NT2/D1 (cell line): ENCODE measurements at regions not wholly inside any gene's neighbourhood (a gene's known extent, or its start where the extent isn't known, plus 50 kb on each side); places are given as distances from the start of the nearest gene placed in this dataset.

Experiments used
- DNase-seq: peaks from one replicate; pipeline ENCODE4 v3.0.0-alpha.2; 2011; ENCODE audit warnings: low read depth, low spot score
- H3K27me3 ChIP-seq: 2 replicates; pipeline ENCODE4 v1.6.0; 2011; ENCODE audit warnings: mild to moderate bottlenecking; ENCODE audit not compliant: insufficient read length, insufficient read depth
- H3K36me3 ChIP-seq: 2 replicates; pipeline ENCODE4 v1.6.1; 2011; ENCODE audit warnings: mild to moderate bottlenecking, low read length, mixed read lengths; ENCODE audit not compliant: insufficient read depth, insufficient read length
- H3K4me1 ChIP-seq: 2 replicates; pipeline ENCODE4 v1.5.1; 2011; ENCODE audit not compliant: insufficient read depth, insufficient read length
- H3K4me3 ChIP-seq: 2 replicates; pipeline ENCODE4 v1.5.1; 2011; ENCODE audit warnings: low read depth; ENCODE audit not compliant: insufficient read length
- H3K9ac ChIP-seq: 2 replicates; pipeline ENCODE4 v1.6.0; 2011; ENCODE audit warnings: low read depth; ENCODE audit not compliant: insufficient read length
- H3K9me3 ChIP-seq: 2 replicates; pipeline ENCODE4 v1.5.1; 2011; ENCODE audit warnings: mild to moderate bottlenecking, low read length; ENCODE audit not compliant: insufficient read depth
- SUZ12 ChIP-seq: IDR thresholded peaks from 2 replicates; pipeline ENCODE4 v1.6.1; 2011; ENCODE audit not compliant: insufficient read length, insufficient read depth; ENCODE audit errors: extremely low read depth
- YY1 ChIP-seq: IDR thresholded peaks from 2 replicates; pipeline ENCODE4 v1.6.1; 2011; ENCODE audit not compliant: insufficient read length, insufficient read depth
- ZNF274 ChIP-seq: IDR thresholded peaks from 2 replicates; pipeline ENCODE4 v1.6.1; 2011; ENCODE audit warnings: mild to moderate bottlenecking, low read depth, low read length

GRCh38 chr17:77700165-77700881 lies 258.2 kb upstream of the TNRC6C start:
- DNase-seq = no peak
- TF ChIP-seq ZNF274 (no peak), SUZ12 (no peak), YY1 (no peak)
- no peak overlapping the region for H3K9ac ChIP-seq

GRCh38 chr17:77701996-77702395 lies 256.5 kb upstream of the TNRC6C start:
- peaks cover 22% of the 10 kb centered on the region for H3K27me3 ChIP-seq
- no peak overlapping the region for H3K4me3 ChIP-seq

More at GRCh38 chr17:77700165-77700881, 258.2 kb upstream of the TNRC6C start:
- peaks cover 14% of the 10 kb centered on the region for H3K4me1 ChIP-seq
- H3K4me3 ChIP-seq = no peak overlapping the region
- H3K36me3 ChIP-seq = no peaks in the 10 kb centered on the region
- H3K9me3 ChIP-seq = peaks cover 38% of the 10 kb centered on the region
- H3K27me3 ChIP-seq = peaks cover 34% of the 10 kb centered on the region

GRCh38 chr17:77704048-77704815 lies 254.3 kb upstream of the TNRC6C start:
- no peak overlapping the region for H3K4me3 ChIP-seq
- no peak overlapping the region for H3K9ac ChIP-seq
- H3K36me3 ChIP-seq = no peaks in the 10 kb centered on the region
- H3K27me3 ChIP-seq = peaks cover 2% of the 10 kb centered on the region
- DNase-seq = no peak
- peaks cover 2% of the 10 kb centered on the region for H3K4me1 ChIP-seq
- no peak for TF ChIP-seq ZNF274
- H3K9me3 ChIP-seq = peaks cover 53% of the 10 kb centered on the region

More at GRCh38 chr17:77701996-77702395, 256.5 kb upstream of the TNRC6C start:
- Histone ChIP-seq H3K4me1 (peaks cover 9% of the 10 kb centered on the region), H3K9me3 (peaks cover 48% of the 10 kb centered on the region), H3K36me3 (no peaks in the 10 kb centered on the region), H3K9ac (no peak overlapping the region)
- DNase-seq = no peak
- TF ChIP-seq ZNF274 (no peak), YY1 (no peak), SUZ12 (no peak)

- no peak for DNase-seq
- TF ChIP-seq SUZ12 (no peak), ZNF274 (no peak), YY1 (no peak)
These were observed 251.6 kb upstream of the TNRC6C start for GRCh38 chr17:77706938-77707337.

GRCh38 chr17:77707546-77707945 lies 251.0 kb upstream of the TNRC6C start:
- no peak for TF ChIP-seq YY1
- H3K36me3 ChIP-seq = no peaks in the 10 kb centered on the region
- H3K4me3 ChIP-seq = no peak overlapping the region
- no peak for DNase-seq
- H3K4me1 ChIP-seq = peaks cover 7% of the 10 kb centered on the region
- H3K27me3 ChIP-seq = peaks cover 3% of the 10 kb centered on the region
- H3K9ac ChIP-seq = no peak overlapping the region
- H3K9me3 ChIP-seq = peaks cover 41% of the 10 kb centered on the region

More at GRCh38 chr17:77706938-77707337, 251.6 kb upstream of the TNRC6C start:
- H3K9ac ChIP-seq = no peak overlapping the region
- peaks cover 7% of the 10 kb centered on the region for H3K4me1 ChIP-seq
- H3K27me3 ChIP-seq = peaks cover 3% of the 10 kb centered on the region
- H3K9me3 ChIP-seq = peaks cover 47% of the 10 kb centered on the region
- H3K36me3 ChIP-seq = no peaks in the 10 kb centered on the region
- no peak overlapping the region for H3K4me3 ChIP-seq

GRCh38 chr17:77708049-77708448 lies 250.5 kb upstream of the TNRC6C start:
- H3K9ac ChIP-seq = no peak overlapping the region
- peaks cover 3% of the 10 kb centered on the region for H3K27me3 ChIP-seq
- DNase-seq = no peak
- no peak overlapping the region for H3K4me3 ChIP-seq
- H3K36me3 ChIP-seq = no peaks in the 10 kb centered on the region
- no peak for TF ChIP-seq ZNF274
- no peak for TF ChIP-seq YY1
- no peak for TF ChIP-seq SUZ12
- peaks cover 7% of the 10 kb centered on the region for H3K4me1 ChIP-seq
- H3K9me3 ChIP-seq = peaks cover 37% of the 10 kb centered on the region

GRCh38 chr17:77708936-77709335 lies 249.6 kb upstream of the TNRC6C start:
- no peak for TF ChIP-seq ZNF274
- TF ChIP-seq YY1 = no peak
- no peak for TF ChIP-seq SUZ12
- DNase-seq = no peak
- H3K9me3 ChIP-seq = peaks cover 38% of the 10 kb centered on the region
- no peak overlapping the region for H3K4me3 ChIP-seq
- peaks cover 3% of the 10 kb centered on the region for H3K27me3 ChIP-seq
- no peaks in the 10 kb centered on the region for H3K36me3 ChIP-seq
- H3K9ac ChIP-seq = no peak overlapping the region
- peaks cover 7% of the 10 kb centered on the region for H3K4me1 ChIP-seq
